OCI-LY7 (cell line): ENCODE measurements at regions not wholly inside any gene's neighbourhood (a gene's known extent, or its start where the extent isn't known, plus 50 kb on each side); places are given as distances from the start of the nearest gene placed in this dataset.

Source experiments
- CTCF ChIP-seq: fragments of 200-600 bp; sonication (generic); conservative IDR thresholded peaks from 2 replicates; pipeline ENCODE4 v1.5.1; 2014; ENCODE audit warnings: mild to moderate bottlenecking, antibody characterized with exemption, low read length, moderate library complexity, mixed read lengths
- EZH2phosphoT487 ChIP-seq: fragments of 200-600 bp; sonication (generic); IDR thresholded peaks from 2 replicates; pipeline ENCODE4 v1.6.1; 2018; ENCODE audit warnings: low read depth, borderline replicate concordance, mild to moderate bottlenecking, mixed run types, antibody characterized with exemption, low read length, moderate library complexity, mixed read lengths

- TF ChIP-seq CTCF = no peak
- TF ChIP-seq EZH2phosphoT487 = no peak
Measured at GRCh38 chr10:6757158-6757557, 177.1 kb upstream of the PRKCQ start.
